ENCODE measurements at regions not wholly inside any gene's neighbourhood (a gene's known extent, or its start where the extent isn't known, plus 50 kb on each side); places are given as distances from the start of the nearest gene placed in this dataset.
"Not testable (repeated sequence)": the region's sequence is repeated elsewhere in the genome, so short reads cannot be mapped to it uniquely, and the experiment has no call there.

GRCh38 chr6:137978252-137978896, 111.3 kb downstream of the TNFAIP3 start:
- Histone ChIP-seq H3K4me1 (peaks cover 0 to 5% of the 10 kb centered on the region in 2 donors), H3K27ac (no peak overlapping the region), H3K4me3 (no peak overlapping the region), H3K36me3 (no peaks in the 10 kb centered on the region), H3K27me3 (no peaks in the 10 kb centered on the region), H3K9me3 (no peaks in the 10 kb centered on the region)
- no peak for DNase-seq (ENCODE audit: low spot score)
- TF ChIP-seq CTCF (IDR thresholded peaks at IDR 0.05) = no peak

GRCh38 chr6:137979263-137979662, 112.2 kb downstream of the TNFAIP3 start:
- not testable (repeated sequence) for H3K4me1 ChIP-seq; H3K27ac ChIP-seq; H3K4me3 ChIP-seq; DNase-seq (ENCODE audit: low spot score); H3K27me3 ChIP-seq; H3K36me3 ChIP-seq; H3K9me3 ChIP-seq

GRCh38 chr6:137980777-137981176, 113.7 kb downstream of the TNFAIP3 start:
- Histone ChIP-seq H3K9me3 (no peaks in the 10 kb centered on the region), H3K27me3 (no peaks in the 10 kb centered on the region), H3K4me1 (no peaks in the 10 kb centered on the region), H3K27ac (no peak overlapping the region), H3K36me3 (no peaks in the 10 kb centered on the region), H3K4me3 (no peak overlapping the region)
- DNase-seq (ENCODE audit: low spot score) = no peak
- no peak for TF ChIP-seq CTCF (IDR thresholded peaks at IDR 0.05)

- H3K4me1 ChIP-seq = no peaks in the 10 kb centered on the region
- H3K4me3 ChIP-seq = no peak overlapping the region
- TF ChIP-seq CTCF (IDR thresholded peaks at IDR 0.05) = no peak
- H3K9me3 ChIP-seq = no peaks in the 10 kb centered on the region
- H3K27me3 ChIP-seq = no peaks in the 10 kb centered on the region
- DNase-seq (ENCODE audit: low spot score) = no peak
- H3K27ac ChIP-seq = no peak overlapping the region
- no peaks in the 10 kb centered on the region for H3K36me3 ChIP-seq
These were observed 114.7 kb downstream of the TNFAIP3 start for GRCh38 chr6:137981758-137982157.

- DNase-seq (ENCODE audit: low spot score) = no peak
- H3K4me3 ChIP-seq = no peak overlapping the region
- no peaks in the 10 kb centered on the region for H3K36me3 ChIP-seq
- H3K9me3 ChIP-seq = no peaks in the 10 kb centered on the region
- H3K27ac ChIP-seq = no peak overlapping the region
- no peaks in the 10 kb centered on the region for H3K4me1 ChIP-seq
- no peak for TF ChIP-seq CTCF (IDR thresholded peaks at IDR 0.05)
- H3K27me3 ChIP-seq = no peaks in the 10 kb centered on the region
These were observed 115.5 kb downstream of the TNFAIP3 start for GRCh38 chr6:137982418-137983189.

- TF ChIP-seq CTCF (IDR thresholded peaks at IDR 0.05) = no peak
- no peak for DNase-seq (ENCODE audit: low spot score)
- Histone ChIP-seq H3K27me3 (no peaks in the 10 kb centered on the region), H3K9me3 (no peaks in the 10 kb centered on the region), H3K4me1 (no peaks in the 10 kb centered on the region), H3K27ac (no peak overlapping the region), H3K4me3 (no peak overlapping the region), H3K36me3 (no peaks in the 10 kb centered on the region)
These were observed 116.2 kb downstream of the TNFAIP3 start for GRCh38 chr6:137983269-137983668.
